Upper lobe of right lung (tissue), 1 donor: ENCODE measurements at regions not wholly inside any gene's neighbourhood (a gene's known extent, or its start where the extent isn't known, plus 50 kb on each side); places are given as distances from the start of the nearest gene placed in this dataset.

Experiments used
- ATAC-seq: fragments of 200-7000 bp; cut with Tn5 transposase; one replicate; pipeline ENCODE4 v1.9.1; 2020; ENCODE audit warnings: mild to moderate bottlenecking, moderate library complexity
- DNase-seq: peaks from one replicate; pipeline ENCODE4 v3.0.0-alpha.2; 2020
- H3K27ac ChIP-seq: fragments of 200-600 bp; one replicate; pipeline ENCODE4 v1.8.0; 2022
- H3K27me3 ChIP-seq: fragments of 200-600 bp; one replicate; pipeline ENCODE4 v1.8.0; 2022; ENCODE audit warnings: mild to moderate bottlenecking
- H3K36me3 ChIP-seq: fragments of 200-600 bp; one replicate; pipeline ENCODE4 v1.8.0; 2022
- H3K4me1 ChIP-seq: fragments of 200-600 bp; one replicate; pipeline ENCODE4 v1.8.0; 2022
- H3K4me3 ChIP-seq: fragments of 200-600 bp; one replicate; pipeline ENCODE4 v1.8.0; 2022; ENCODE audit warnings: mild to moderate bottlenecking
- H3K9me3 ChIP-seq: fragments of 200-600 bp; one replicate; pipeline ENCODE4 v1.8.0; 2022
- intact Hi-C: fragments of 100-400 bp; cut with DNase I; formaldehyde crosslinking; loops from one replicate; pipeline ENCODE4 v1.11.0; 2022
- TF ChIP-seq, protein P1 (sequence below): fragments of 200-600 bp; IDR thresholded peaks from one replicate; pipeline ENCODE4 v1.8.0; 2022; ENCODE audit warnings: antibody characterized with exemption
- donor health status: DM: no; HTN: yes; CAD: no; lungs with severe emphysema.

DNA sequence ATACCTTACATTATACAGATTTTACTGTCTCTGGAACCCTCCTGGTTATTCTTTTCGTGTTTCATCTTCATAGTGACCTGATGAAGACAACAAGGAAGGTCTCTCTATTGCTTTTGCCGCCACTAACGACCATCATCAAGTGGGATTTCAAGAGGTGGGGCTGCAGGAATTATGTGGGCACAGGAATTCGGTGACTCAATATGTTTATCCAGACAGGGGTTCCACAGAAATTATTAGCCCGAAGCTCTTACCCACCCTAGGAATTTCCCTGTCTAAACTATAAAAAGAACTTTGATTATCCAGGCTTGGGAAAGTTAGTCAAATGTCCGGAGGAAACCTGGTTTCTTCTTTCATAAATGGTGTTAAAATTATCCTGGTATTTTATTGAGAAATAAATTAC, 566.8 kb upstream of the TENM4 start:
- no peaks in the 10 kb centered on the region for H3K4me1 ChIP-seq
- DNase-seq (no peak), ATAC-seq (no peak)
- H3K36me3 ChIP-seq, result no peaks in the 10 kb centered on the region
- H3K9me3 ChIP-seq, result no peaks in the 10 kb centered on the region
- intact Hi-C loops, result no loop called here
- no peak overlapping the region for H3K27ac ChIP-seq
- H3K4me3 ChIP-seq, result no peak overlapping the region
- TF ChIP-seq, protein P1, sequence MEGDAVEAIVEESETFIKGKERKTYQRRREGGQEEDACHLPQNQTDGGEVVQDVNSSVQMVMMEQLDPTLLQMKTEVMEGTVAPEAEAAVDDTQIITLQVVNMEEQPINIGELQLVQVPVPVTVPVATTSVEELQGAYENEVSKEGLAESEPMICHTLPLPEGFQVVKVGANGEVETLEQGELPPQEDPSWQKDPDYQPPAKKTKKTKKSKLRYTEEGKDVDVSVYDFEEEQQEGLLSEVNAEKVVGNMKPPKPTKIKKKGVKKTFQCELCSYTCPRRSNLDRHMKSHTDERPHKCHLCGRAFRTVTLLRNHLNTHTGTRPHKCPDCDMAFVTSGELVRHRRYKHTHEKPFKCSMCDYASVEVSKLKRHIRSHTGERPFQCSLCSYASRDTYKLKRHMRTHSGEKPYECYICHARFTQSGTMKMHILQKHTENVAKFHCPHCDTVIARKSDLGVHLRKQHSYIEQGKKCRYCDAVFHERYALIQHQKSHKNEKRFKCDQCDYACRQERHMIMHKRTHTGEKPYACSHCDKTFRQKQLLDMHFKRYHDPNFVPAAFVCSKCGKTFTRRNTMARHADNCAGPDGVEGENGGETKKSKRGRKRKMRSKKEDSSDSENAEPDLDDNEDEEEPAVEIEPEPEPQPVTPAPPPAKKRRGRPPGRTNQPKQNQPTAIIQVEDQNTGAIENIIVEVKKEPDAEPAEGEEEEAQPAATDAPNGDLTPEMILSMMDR, result no peak
- H3K27me3 ChIP-seq, result no peaks in the 10 kb centered on the region

DNA sequence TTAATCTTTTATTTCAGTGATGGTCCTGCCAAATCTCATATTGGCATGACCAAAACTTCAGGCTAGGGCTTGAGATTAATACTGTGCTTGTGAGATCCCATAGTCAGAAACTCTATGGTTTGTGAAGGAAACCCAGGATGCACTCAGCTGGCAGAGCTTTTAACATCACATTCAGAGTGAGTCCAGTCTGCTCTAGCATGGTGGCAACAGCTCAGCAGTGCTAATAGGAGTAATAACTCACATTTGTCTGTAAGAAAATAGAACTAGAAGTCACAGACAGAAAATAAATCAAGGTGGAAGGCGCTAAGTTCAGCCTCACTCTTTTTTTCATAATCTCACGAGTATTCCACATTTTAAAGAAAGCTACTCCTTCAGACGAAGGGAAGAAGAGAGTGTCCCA, 549.3 kb upstream of the TENM4 start:
- TF ChIP-seq, protein P1, result no peak
- Histone ChIP-seq H3K4me1 (no peaks in the 10 kb centered on the region), H3K27ac (no peak overlapping the region), H3K27me3 (no peaks in the 10 kb centered on the region), H3K4me3 (no peak overlapping the region), H3K9me3 (no peaks in the 10 kb centered on the region), H3K36me3 (no peaks in the 10 kb centered on the region)
- intact Hi-C loops, result no loop called here
- DNase-seq (no peak), ATAC-seq (no peak)

GRCh38 chr11:79982185-79982584, 541.4 kb upstream of the TENM4 start:
- no peak overlapping the region for H3K27ac ChIP-seq
- ATAC-seq (no peak), DNase-seq (no peak)
- no peak overlapping the region for H3K4me3 ChIP-seq
- no peaks in the 10 kb centered on the region for H3K27me3 ChIP-seq
- H3K9me3 ChIP-seq, result no peaks in the 10 kb centered on the region
- intact Hi-C loops, result no loop called here
- no peaks in the 10 kb centered on the region for H3K4me1 ChIP-seq
- H3K36me3 ChIP-seq, result no peaks in the 10 kb centered on the region
- TF ChIP-seq, protein P1, result no peak

- intact Hi-C loops, result no loop called here
- Histone ChIP-seq H3K36me3 (no peaks in the 10 kb centered on the region), H3K27me3 (no peaks in the 10 kb centered on the region), H3K9me3 (no peaks in the 10 kb centered on the region), H3K4me3 (no peak overlapping the region), H3K4me1 (no peaks in the 10 kb centered on the region), H3K27ac (no peak overlapping the region)
- DNase-seq (no peak), ATAC-seq (no peak)
- TF ChIP-seq, protein P1, result no peak
These were observed 540.1 kb upstream of the TENM4 start for GRCh38 chr11:79980916-79981315.

DNA sequence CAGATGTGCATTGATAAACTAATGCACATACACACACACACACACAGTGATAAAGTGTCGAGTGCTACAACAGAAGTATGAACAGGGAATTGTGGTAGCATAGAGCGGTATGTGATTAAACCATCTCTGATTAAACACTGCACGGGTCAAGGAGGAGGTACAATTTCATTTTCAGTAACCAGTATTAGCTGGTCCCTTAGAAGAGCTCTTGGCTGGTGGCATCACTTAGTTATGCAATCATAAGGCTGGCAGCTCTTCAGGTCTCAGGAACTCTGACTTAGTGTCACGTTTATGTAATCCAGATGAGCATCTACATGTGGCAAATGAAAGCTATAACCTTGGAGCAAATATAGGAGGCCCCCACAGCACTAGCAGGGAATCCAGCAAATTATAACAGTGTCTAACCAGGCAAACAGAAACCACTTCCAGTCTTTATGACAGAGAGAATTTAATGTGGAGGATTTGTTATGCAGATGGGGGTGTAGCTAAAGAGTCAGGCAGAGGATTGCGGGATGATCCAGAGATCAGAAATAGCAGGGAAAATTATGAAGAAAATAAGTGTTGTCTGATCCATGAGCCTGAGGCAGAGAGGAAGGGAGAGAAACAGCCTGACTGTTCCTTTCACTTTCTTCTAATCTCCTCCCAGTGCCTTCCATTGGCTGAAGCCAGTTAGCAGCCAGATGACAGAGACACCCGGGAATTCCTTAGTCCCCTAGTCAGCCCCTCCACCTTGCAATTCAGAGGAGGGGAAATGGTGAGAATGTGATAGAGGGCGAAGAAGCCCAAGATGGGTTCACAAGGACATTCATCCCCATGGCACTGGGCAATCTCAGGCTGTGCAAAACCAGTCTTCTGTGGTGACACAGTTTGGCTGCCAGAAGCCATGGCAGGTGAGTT, 533.1 kb upstream of the TENM4 start:
- intact Hi-C loops, result no loop called here
- ATAC-seq, result peak; percentile 69
- TF ChIP-seq, protein P1, result no peak
- H3K36me3 ChIP-seq, result no peaks in the 10 kb centered on the region
- peaks cover 5% of the 10 kb centered on the region for H3K4me1 ChIP-seq
- H3K27me3 ChIP-seq, result no peaks in the 10 kb centered on the region
- peak overlapping the region; percentile 8 for H3K27ac ChIP-seq
- peak overlapping the region; percentile 15 for H3K4me3 ChIP-seq
- no peaks in the 10 kb centered on the region for H3K9me3 ChIP-seq
- DNase-seq, result no peak
